Rectal smooth muscle tissue (tissue), 1 donor: ENCODE measurements at regions not wholly inside any gene's neighbourhood (a gene's known extent, or its start where the extent isn't known, plus 50 kb on each side); places are given as distances from the start of the nearest gene placed in this dataset.

Experiments used
- H3K27ac ChIP-seq: one replicate; pipeline ENCODE4 v1.7.0; 2013; ENCODE audit warnings: low read depth, low read length, inconsistent platforms
- H3K27me3 ChIP-seq: one replicate; pipeline ENCODE4 v1.7.0; 2013; ENCODE audit warnings: low read length; ENCODE audit not compliant: control insufficient read depth, insufficient read depth
- H3K36me3 ChIP-seq: one replicate; pipeline ENCODE4 v1.7.0; 2013; ENCODE audit warnings: low read length; ENCODE audit not compliant: control insufficient read depth, insufficient read depth
- H3K4me1 ChIP-seq: one replicate; pipeline ENCODE4 v1.7.0; 2013; ENCODE audit warnings: low read length; ENCODE audit not compliant: control insufficient read depth, insufficient read depth
- H3K4me3 ChIP-seq: one replicate; pipeline ENCODE4 v1.7.0; 2013; ENCODE audit warnings: low read length
- H3K9ac ChIP-seq: one replicate; pipeline ENCODE4 v1.7.0; 2013; ENCODE audit warnings: low read length

DNA sequence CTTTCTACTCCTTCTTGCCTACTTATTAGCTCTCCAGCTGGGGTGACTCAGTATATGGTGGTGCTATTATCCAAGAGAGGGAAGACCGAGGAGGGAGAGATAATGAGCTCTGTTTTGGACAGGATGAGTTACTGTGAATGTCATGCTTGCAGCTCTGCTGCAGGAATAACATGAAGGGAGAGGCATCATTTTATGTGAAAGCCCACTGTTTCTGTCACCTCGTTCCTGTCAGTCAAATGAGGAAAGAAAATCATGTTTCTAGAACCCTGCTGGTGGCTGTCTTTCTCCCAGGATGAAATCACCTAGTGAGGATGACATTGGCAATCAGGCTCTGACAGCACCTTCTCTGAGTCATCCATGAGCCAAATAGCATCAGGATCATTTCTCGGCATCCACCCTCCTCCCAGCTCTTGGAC is 1291.6 kb upstream of the AUTS2 start:
- Histone ChIP-seq H3K36me3 (no peaks in the 10 kb centered on the region), H3K27me3 (no peaks in the 10 kb centered on the region), H3K4me1 (no peaks in the 10 kb centered on the region), H3K27ac (no peak overlapping the region), H3K4me3 (no peak overlapping the region), H3K9ac (no peak overlapping the region)

DNA sequence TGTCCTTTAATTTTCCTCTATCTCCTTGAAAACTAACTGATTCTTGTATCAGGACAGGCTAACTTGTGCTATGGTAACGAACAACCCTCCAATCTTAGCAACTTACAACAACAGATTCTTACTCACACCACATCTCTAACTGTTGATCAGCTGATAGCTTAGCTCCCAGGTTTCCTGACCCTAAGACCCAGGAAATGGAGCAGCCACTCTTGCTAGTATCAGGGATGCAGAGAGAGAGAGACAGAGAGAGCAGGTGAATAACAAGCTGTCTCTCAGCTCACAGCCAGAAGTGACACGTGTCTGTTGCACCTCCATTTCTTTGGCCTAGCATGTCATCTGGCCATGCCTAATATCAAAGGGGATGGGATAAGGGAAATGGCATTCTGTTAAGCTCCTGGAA is 1289.0 kb upstream of the AUTS2 start:
- H3K27ac ChIP-seq, result no peak overlapping the region
- H3K4me1 ChIP-seq, result no peaks in the 10 kb centered on the region
- H3K9ac ChIP-seq, result no peak overlapping the region
- H3K36me3 ChIP-seq, result no peaks in the 10 kb centered on the region
- no peak overlapping the region for H3K4me3 ChIP-seq
- no peaks in the 10 kb centered on the region for H3K27me3 ChIP-seq

- no peak overlapping the region for H3K9ac ChIP-seq
- H3K27ac ChIP-seq, result no peak overlapping the region
Measured at GRCh38 chr7:68309806-68310205, 1288.5 kb upstream of the AUTS2 start.

DNA sequence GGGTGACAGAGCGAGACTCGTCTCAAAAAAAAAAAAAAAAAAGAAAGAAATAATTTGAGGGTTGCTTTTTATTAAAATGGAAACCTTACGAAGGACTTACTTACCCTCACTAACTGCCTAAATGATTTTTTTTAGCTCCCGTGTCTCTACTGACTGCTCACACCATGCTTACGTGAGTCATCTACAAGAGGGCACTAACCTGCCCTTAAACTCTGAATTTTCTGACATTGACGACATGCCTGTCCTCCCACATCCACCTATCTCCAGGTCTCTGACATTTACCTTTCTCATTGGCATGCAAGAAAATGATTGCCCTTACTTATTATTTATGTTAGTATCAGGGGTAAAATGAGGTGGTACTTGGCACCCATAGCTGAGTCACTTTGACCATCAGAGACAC is 1286.3 kb upstream of the AUTS2 start:
- Histone ChIP-seq H3K9ac (no peak overlapping the region), H3K4me3 (no peak overlapping the region), H3K4me1 (no peaks in the 10 kb centered on the region), H3K27ac (no peak overlapping the region), H3K27me3 (no peaks in the 10 kb centered on the region), H3K36me3 (no peaks in the 10 kb centered on the region)

More at GRCh38 chr7:68309806-68310205, 1288.5 kb upstream of the AUTS2 start:
- no peaks in the 10 kb centered on the region for H3K4me1 ChIP-seq
- H3K4me3 ChIP-seq, result no peak overlapping the region
- no peaks in the 10 kb centered on the region for H3K36me3 ChIP-seq
- H3K27me3 ChIP-seq, result no peaks in the 10 kb centered on the region

DNA sequence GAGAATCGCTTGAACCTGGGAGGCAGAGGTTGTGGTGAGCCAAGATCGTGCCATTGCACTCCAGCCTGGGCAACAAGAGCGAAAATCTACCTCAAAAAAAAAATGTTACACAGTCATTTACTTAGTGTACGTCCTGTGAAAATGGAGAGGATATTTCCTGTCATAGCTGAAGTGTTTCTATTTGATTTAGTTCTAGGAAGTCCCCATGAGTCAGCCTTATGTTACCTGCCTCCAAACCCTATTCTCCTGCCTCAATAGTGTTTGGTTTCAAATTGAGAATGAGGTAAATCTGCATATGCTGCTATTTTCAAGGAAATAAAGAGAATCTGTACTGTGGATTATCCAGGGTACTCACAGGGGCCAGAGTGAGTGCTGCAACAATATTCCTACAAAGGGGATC is 1284.5 kb upstream of the AUTS2 start:
- Histone ChIP-seq H3K9ac (no peak overlapping the region), H3K4me3 (no peak overlapping the region), H3K27ac (no peak overlapping the region), H3K36me3 (no peaks in the 10 kb centered on the region), H3K4me1 (no peaks in the 10 kb centered on the region), H3K27me3 (no peaks in the 10 kb centered on the region)

DNA sequence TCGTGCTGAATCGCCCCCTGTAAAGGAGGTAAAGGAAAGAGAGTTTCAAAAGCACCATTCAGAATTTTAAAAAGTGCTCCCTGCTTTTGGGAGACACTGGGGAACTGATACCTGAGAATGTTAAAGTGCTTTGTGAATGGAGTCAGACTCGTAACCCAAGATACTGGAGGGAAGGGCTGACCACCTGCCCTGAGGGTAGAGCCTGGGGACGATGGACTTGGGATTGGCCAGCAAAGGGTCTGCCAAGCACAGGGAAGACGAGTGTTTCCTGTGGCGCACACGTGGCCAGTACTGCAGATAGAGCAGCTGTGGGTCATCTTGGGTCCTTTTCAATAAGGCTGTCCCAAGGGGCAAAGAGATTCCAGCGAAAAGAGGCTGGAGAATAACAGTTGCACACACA is 1284.1 kb upstream of the AUTS2 start:
- H3K4me3 ChIP-seq, result no peak overlapping the region
- H3K9ac ChIP-seq, result no peak overlapping the region

DNA sequence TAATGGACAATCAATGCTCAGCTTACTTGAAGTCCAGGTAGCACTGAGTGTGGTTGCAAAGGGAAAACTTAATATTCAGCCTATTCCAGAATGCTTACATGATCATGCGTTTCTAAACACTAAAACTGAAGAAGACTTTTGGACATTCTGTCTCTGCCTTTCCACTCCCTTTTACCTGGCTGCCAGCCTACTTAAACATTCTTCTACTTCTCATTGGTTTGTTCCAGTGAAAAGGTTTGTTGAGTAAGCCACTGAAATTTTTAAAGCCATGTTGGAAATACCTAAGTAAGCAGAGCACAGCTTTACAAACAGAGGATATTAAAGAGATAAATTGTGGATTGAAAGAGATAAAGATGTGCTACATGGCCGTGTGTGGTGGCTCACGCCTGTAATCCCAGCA is 1280.8 kb upstream of the AUTS2 start:
- Histone ChIP-seq H3K4me1 (peaks cover 8% of the 10 kb centered on the region), H3K4me3 (no peak overlapping the region), H3K36me3 (no peaks in the 10 kb centered on the region), H3K27ac (no peak overlapping the region), H3K27me3 (no peaks in the 10 kb centered on the region), H3K9ac (no peak overlapping the region)

More for the DNA sequence above, 1284.1 kb upstream of the AUTS2 start:
- Histone ChIP-seq H3K27me3 (no peaks in the 10 kb centered on the region), H3K4me1 (no peaks in the 10 kb centered on the region), H3K27ac (no peak overlapping the region), H3K36me3 (no peaks in the 10 kb centered on the region)

- Histone ChIP-seq H3K36me3 (no peaks in the 10 kb centered on the region), H3K9ac (no peak overlapping the region), H3K27me3 (no peaks in the 10 kb centered on the region), H3K4me3 (no peak overlapping the region), H3K4me1 (peaks cover 8% of the 10 kb centered on the region), H3K27ac (no peak overlapping the region)
Measured at GRCh38 chr7:68319061-68319460, 1279.2 kb upstream of the AUTS2 start.

GRCh38 chr7:68321076-68321639 is 1277.1 kb upstream of the AUTS2 start:
- no peaks in the 10 kb centered on the region for H3K36me3 ChIP-seq
- no peak overlapping the region for H3K9ac ChIP-seq
- H3K27me3 ChIP-seq, result no peaks in the 10 kb centered on the region
- no peak overlapping the region for H3K27ac ChIP-seq
- peaks cover 8% of the 10 kb centered on the region for H3K4me1 ChIP-seq
- H3K4me3 ChIP-seq, result no peak overlapping the region

GRCh38 chr7:68321776-68322496 is 1276.3 kb upstream of the AUTS2 start:
- Histone ChIP-seq H3K27ac (no peak overlapping the region), H3K4me3 (no peak overlapping the region), H3K36me3 (no peaks in the 10 kb centered on the region), H3K27me3 (no peaks in the 10 kb centered on the region), H3K9ac (no peak overlapping the region), H3K4me1 (peaks cover 8% of the 10 kb centered on the region)

DNA sequence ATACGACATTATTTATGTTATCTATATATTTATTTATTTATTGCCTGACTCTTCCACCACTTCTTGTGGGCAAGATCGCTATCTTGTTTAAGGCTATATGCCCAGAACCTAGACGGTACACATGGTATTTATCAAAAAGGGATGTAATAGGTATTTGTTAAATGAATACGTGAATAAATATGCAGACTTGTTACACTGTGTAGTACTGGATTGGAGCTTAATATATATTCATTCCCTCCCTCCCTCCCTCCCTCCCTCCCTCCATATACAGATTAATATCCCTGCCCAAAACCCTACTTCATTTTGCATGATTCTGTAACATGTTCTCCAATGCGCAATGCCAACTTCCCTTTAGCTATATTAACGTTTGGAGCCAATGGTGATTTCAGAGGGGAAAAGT is 1273.7 kb upstream of the AUTS2 start:
- H3K27me3 ChIP-seq, result no peaks in the 10 kb centered on the region
- H3K36me3 ChIP-seq, result no peaks in the 10 kb centered on the region
- no peak overlapping the region for H3K27ac ChIP-seq
- no peak overlapping the region for H3K9ac ChIP-seq
- H3K4me1 ChIP-seq, result peaks cover 8% of the 10 kb centered on the region
- H3K4me3 ChIP-seq, result no peak overlapping the region

DNA sequence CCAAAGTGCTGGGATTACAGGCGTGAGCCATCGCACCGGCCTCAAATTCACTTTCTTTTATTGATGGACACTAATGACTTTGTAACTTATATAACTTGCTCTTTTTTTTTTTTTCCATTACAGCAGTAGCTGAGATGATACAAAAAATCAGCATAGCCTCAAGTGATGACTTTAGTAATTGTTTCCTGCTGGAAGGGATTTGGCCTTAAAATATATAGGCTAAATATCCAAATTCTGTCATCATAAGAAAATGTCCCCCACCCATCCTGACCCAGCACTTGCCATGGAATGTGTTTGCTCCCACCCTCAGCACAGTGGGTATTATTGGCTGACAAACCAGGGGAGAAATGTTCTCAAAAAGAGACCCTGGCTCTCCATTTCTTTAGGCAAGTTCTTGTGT is 1264.1 kb upstream of the AUTS2 start:
- Histone ChIP-seq H3K36me3 (no peaks in the 10 kb centered on the region), H3K27ac (no peak overlapping the region), H3K27me3 (no peaks in the 10 kb centered on the region), H3K4me1 (no peaks in the 10 kb centered on the region), H3K4me3 (no peak overlapping the region), H3K9ac (no peak overlapping the region)

DNA sequence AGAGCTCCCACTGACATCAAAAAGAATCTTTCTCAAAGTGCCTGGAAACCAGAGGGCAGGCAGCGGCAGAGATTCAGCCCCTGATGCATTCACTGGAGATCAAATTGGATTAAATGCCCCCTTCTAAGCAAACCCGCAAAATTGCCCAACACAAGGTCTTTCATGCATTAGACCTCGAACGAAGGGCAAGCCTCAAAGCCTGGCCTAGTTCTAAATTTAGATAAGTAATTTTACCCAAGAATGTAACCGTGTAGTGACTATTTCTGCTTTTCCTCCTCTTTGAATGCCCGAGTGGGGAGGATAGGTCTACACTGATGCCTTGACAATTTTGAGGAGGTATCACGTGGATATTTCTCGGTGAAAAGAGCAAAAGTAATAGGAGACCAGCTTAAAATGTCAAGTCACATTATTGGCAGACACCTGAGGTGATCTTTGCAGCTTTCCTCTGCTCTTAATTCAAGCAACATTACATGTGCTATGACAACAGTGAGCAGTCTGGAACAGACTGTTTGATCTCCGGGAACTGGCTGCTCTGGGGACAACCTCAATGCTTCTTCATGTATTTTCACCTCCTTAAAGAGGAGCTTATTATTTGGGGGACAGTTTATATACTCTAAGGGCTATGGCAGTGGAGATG is 1263.5 kb upstream of the AUTS2 start:
- Histone ChIP-seq H3K4me1 (no peaks in the 10 kb centered on the region), H3K27me3 (no peaks in the 10 kb centered on the region), H3K36me3 (no peaks in the 10 kb centered on the region), H3K9ac (no peak overlapping the region), H3K4me3 (no peak overlapping the region), H3K27ac (no peak overlapping the region)
